ENCODE measurements at regions not wholly inside any gene's neighbourhood (a gene's known extent, or its start where the extent isn't known, plus 50 kb on each side); places are given as distances from the start of the nearest gene placed in this dataset.

GRCh38 chr2:226274143-226274542 lies 525.5 kb downstream of the IRS1 start:
- TF ChIP-seq CTCF (conservative IDR thresholded peaks at IDR 0.05) (no peak), ZFX (IDR thresholded peaks at IDR 0.05) (no peak)
